K562 (cell line): ENCODE measurements at regions not wholly inside any gene's neighbourhood (a gene's known extent, or its start where the extent isn't known, plus 50 kb on each side); places are given as distances from the start of the nearest gene placed in this dataset.

Experiments used
- ATAC-seq: fragments of 200-7000 bp; cut with Tn5 transposase; 3 replicates; pipeline ENCODE4 v1.9.1; 2020; ENCODE audit warnings: moderate library complexity
- BruUV-seq: library from RNA; stranded (reverse); fragments of 400-500 nt; replicated peaks from 2 replicates; lab custom pipeline; 2021; lab: Mats Ljungman, UMichigan
- CTCF ChIA-PET: fragments of 300-600 bp; formaldehyde crosslinking; extraction: SDS; loops from one replicate; lab custom pipeline; 2021; ENCODE audit warnings: low intra/inter-chr PET ratio; lab: Yijun Ruan, JAX
- POLR2A ChIA-PET: fragments of 300-600, 350-650 bp; sonication (Branson Sonifier 250); formaldehyde crosslinking; extraction: SDS; loops from one replicate; lab custom pipeline; 2021; ENCODE audit warnings: antibody characterized with exemption, inconsistent platforms; lab: Yijun Ruan, JAX
- DNase-seq, 4 experiments: peaks; one replicate each; pipeline versions ENCODE4 v3.0.0 to v3.0.0-alpha.2; 2011 to 2018; ENCODE audit warnings: low spot score in 3 of 4, mixed read lengths in 3 of 4; ENCODE audit errors: extremely low read depth in 1 of 4
- FAIRE-seq: peaks from 2 replicates; lab custom pipeline; 2011; peaks lifted over from hg19 to GRCh38; lab: Jason Lieb, UNC
- H2AFZ ChIP-seq: 2 replicates; pipeline ENCODE4 v1.6.0; 2011; ENCODE audit warnings: low read depth, low read length, control low read depth, inconsistent platforms
- H3K27ac ChIP-seq: fragments of 200-600 bp; 3 replicates; pipeline ENCODE4 v1.8.0; 2011; ENCODE audit warnings: low read depth, mild to moderate bottlenecking, control low read depth, inconsistent platforms, low read length, moderate library complexity, mixed read lengths; ENCODE audit errors: extremely low read depth
- H3K27me3 ChIP-seq, 2 experiments: fragments of 300-600 bp in 1 of 2; 2 replicates in 1 of 2; 3 replicates in 1 of 2; pipeline versions ENCODE4 v1.6.0 to v1.8.0; 2011; ENCODE audit warnings: inconsistent platforms in 2 of 2, low read length in 2 of 2, mild to moderate bottlenecking in 1 of 2, mixed read lengths in 1 of 2, moderate library complexity in 1 of 2; ENCODE audit not compliant: control insufficient read depth in 2 of 2, insufficient read depth in 2 of 2
- H3K36me3 ChIP-seq: fragments of 300-600 bp; 3 replicates; pipeline ENCODE4 v1.8.0; 2011; ENCODE audit warnings: mild to moderate bottlenecking, low read length, inconsistent platforms; ENCODE audit not compliant: control insufficient read depth, insufficient read depth
- H3K4me1 ChIP-seq, 2 experiments: fragments of 200-600 bp in 1 of 2; replicated peaks in 1 of 2; 2 replicates in 1 of 2; 3 replicates in 1 of 2; pipeline versions ENCODE4 v1.5.1 to v1.8.0; 2011; ENCODE audit warnings: inconsistent platforms in 2 of 2, low read length in 2 of 2, mild to moderate bottlenecking in 1 of 2, mixed read lengths in 1 of 2, moderate library complexity in 1 of 2; ENCODE audit not compliant: control insufficient read depth in 2 of 2, insufficient read depth in 2 of 2
- H3K4me2 ChIP-seq: 2 replicates; pipeline ENCODE4 v1.6.1; 2011; ENCODE audit warnings: low read length, control low read depth, inconsistent platforms, mixed read lengths; ENCODE audit not compliant: insufficient read depth
- H3K4me3 ChIP-seq: fragments of 200-600 bp; sonication (generic), shearing (Covaris generic); 2 replicates; pipeline ENCODE4 v1.5.1; 2016; ENCODE audit warnings: control low read depth, inconsistent platforms
- H3K79me2 ChIP-seq: fragments of 200-600 bp; 3 replicates; pipeline ENCODE4 v1.8.0; 2011; ENCODE audit warnings: low read length, inconsistent platforms; ENCODE audit not compliant: control insufficient read depth, insufficient read depth
- H3K9ac ChIP-seq, 2 experiments: 2 replicates each; pipeline versions ENCODE4 v1.6.0 to v1.6.1; 2011; ENCODE audit warnings: low read depth in 2 of 2, low read length in 2 of 2, control low read depth in 1 of 2, inconsistent platforms in 1 of 2, mild to moderate bottlenecking in 1 of 2, mixed read lengths in 1 of 2; ENCODE audit not compliant: insufficient read depth in 1 of 2
- H3K9me1 ChIP-seq: one replicate; pipeline ENCODE4 v1.6.0; 2011; ENCODE audit warnings: inconsistent platforms, mild to moderate bottlenecking, low read length, moderate library complexity; ENCODE audit not compliant: control insufficient read depth, insufficient read depth
- H3K9me3 ChIP-seq: replicated peaks from 2 replicates; pipeline ENCODE4 v1.5.1; 2011; ENCODE audit warnings: low read depth, low read length, inconsistent platforms; ENCODE audit not compliant: control insufficient read depth, insufficient read depth
- H4K20me1 ChIP-seq: replicated peaks from 2 replicates; pipeline ENCODE4 v1.6.1; 2011; ENCODE audit warnings: low read length, inconsistent platforms, mixed read lengths; ENCODE audit not compliant: control insufficient read depth, insufficient read depth
- ARHGAP35 ChIP-seq: fragments of 450-650 bp; IDR thresholded peaks from 2 replicates; pipeline ENCODE4 v1.6.1; 2018; ENCODE audit not compliant: partially characterized antibody
- ESRRB ChIP-seq: fragments of 250-450 bp; sonication (Bioruptor Pico); IDR thresholded peaks from 2 replicates; pipeline ENCODE4 v1.5.0; 2020; ENCODE audit warnings: mild to moderate bottlenecking, moderate library complexity, borderline replicate concordance
- GMEB1 ChIP-seq: fragments of 250-450 bp; sonication (Bioruptor Pico); IDR thresholded peaks from 2 replicates; pipeline ENCODE4 v1.4.0; 2020; ENCODE audit warnings: mild to moderate bottlenecking
- TBL1XR1 ChIP-seq, 2 experiments: IDR thresholded peaks; 2 replicates each; pipeline ENCODE4 v1.6.1; 2012; ENCODE audit warnings: improper control_type of control experiment in 2 of 2, low read length in 2 of 2, mild to moderate bottlenecking in 1 of 2
- THAP12 ChIP-seq: fragments of 250-450 bp; sonication (Bioruptor Pico); IDR thresholded peaks from 2 replicates; pipeline ENCODE4 v1.9.0; 2021; ENCODE audit warnings: mild to moderate bottlenecking, inconsistent platforms
- ZNF24 ChIP-seq: fragments of 450-650 bp; IDR thresholded peaks from 2 replicates; pipeline ENCODE4 v1.6.1; 2016
- WGBS: fragments of 100-300 bp; shearing (Covaris generic); methylation state at CpG from one replicate; pipeline ENCODE4 v1.1.6; 2016; ENCODE audit warnings: low coverage, mixed read lengths; ENCODE audit not compliant: insufficient coverage; ENCODE audit errors: missing lambda C conversion rate; 5-methylcytosine and 5-hydroxymethylcytosine counted together
- in situ Hi-C: fragments of 300-500 bp; cut with MboI; formaldehyde crosslinking; loops from 4 replicates; pipeline ENCODE4 v1.15.0; 2018; ENCODE audit warnings: inconsistent platforms, mixed read lengths
- intact Hi-C: fragments of 100-400 bp; cut with micrococcal nuclease; formaldehyde crosslinking; loops from 2 replicates; pipeline ENCODE4 v1.14.2; 2022
- TF ChIP-seq, protein P1 (sequence below): fragments of 250-450 bp; sonication (Bioruptor Pico); IDR thresholded peaks from 2 replicates; pipeline ENCODE4 v1.8.0; 2022; ENCODE audit warnings: moderate library complexity, mild to moderate bottlenecking, inconsistent platforms
- TF ChIP-seq, protein P2 (sequence below): IDR thresholded peaks from 2 replicates; pipeline ENCODE4 v1.6.1; 2014; ENCODE audit warnings: antibody characterized with exemption

- TF ChIP-seq GMEB1 (CRISPR knock-in tag) = no peak
These were observed 165.6 kb downstream of the TRIM27 start (continued) for GRCh38 chr6:28758046-28758817.

DNA sequence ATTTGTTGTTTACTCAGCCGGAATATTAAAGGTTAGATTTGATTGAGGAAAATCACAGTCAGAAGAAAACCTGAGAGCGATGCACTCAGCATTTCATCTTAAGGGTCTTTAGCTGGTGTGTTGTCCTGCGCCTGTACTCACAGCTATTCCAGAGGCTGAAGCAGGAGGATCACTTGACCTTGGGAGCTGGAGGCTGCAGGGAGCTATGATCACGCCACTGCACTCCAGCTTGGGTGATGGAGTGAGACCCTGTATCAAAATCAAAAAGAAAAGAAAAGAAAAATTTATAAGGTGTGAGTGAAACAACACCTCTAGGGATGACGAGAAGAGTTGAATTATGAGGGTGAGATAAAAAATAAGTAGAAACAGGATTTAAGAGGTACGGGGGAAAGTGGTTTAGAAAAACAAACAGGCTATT, 165.0 kb downstream of the TRIM27 start:
- CTCF ChIA-PET = interaction anchor here (0.6 to 0.9 kb wide), 2 partner anchors 50 to 258 kb away, joined by 3 to 4 read pairs; no protein-coding TSS in a partner anchor
- no peak for DNase-seq
- no TSS peak for BruUV-seq
- Histone ChIP-seq H3K4me3 (peak overlapping the region; percentile 60), H3K9ac (peak overlapping the region; percentile 84 to 89; a peak in 3 of 4 replicates), H3K79me2 (no peaks in the 10 kb centered on the region), H4K20me1 (no peaks in the 10 kb centered on the region), H3K36me3 (no peaks in the 10 kb centered on the region), H2AFZ (peak overlapping the region; percentile 96), H3K4me1 (peaks cover 9 to 18% of the 10 kb centered on the region in 2 experiments; a peak in 4 of 5 replicates), H3K4me2 (peak overlapping the region; percentile 93), H3K9me1 (no peaks in the 10 kb centered on the region), H3K27me3 (no peaks in the 10 kb centered on the region), H3K9me3 (no peaks in the 10 kb centered on the region), H3K27ac (peak overlapping the region; percentile 96; the same call in 2 of the 3 replicates)
- no peak for FAIRE-seq
- intact Hi-C loops (loop anchor here (2.0 to 5.0 kb wide), 3 partner anchors 16 to 183 kb away; no protein-coding TSS in a partner anchor), in situ Hi-C loops (no loop called here)
- WGBS = 4% methylated on average over 6 of the region's 6 CpGs
- POLR2A ChIA-PET = interaction anchor here (0.6 to 4.4 kb wide), 25 partner anchors 8 to 1600 kb away, joined by 3 to 38 read pairs (median 5); no protein-coding TSS in a partner anchor
- ATAC-seq = 0 out of 3 replicates have a peak, but pooled peaks have one; percentile 5
- TF ChIP-seq ESRRB (CRISPR knock-in tag) (no peak), TBL1XR1 (IDR thresholded peaks at IDR 0.05; ENCODE audit: low read length in 2 of 2) (no peak), ZNF24 (no peak), THAP12 (CRISPR knock-in tag) (no peak), ARHGAP35 (no peak)
- TF ChIP-seq, protein P1, sequence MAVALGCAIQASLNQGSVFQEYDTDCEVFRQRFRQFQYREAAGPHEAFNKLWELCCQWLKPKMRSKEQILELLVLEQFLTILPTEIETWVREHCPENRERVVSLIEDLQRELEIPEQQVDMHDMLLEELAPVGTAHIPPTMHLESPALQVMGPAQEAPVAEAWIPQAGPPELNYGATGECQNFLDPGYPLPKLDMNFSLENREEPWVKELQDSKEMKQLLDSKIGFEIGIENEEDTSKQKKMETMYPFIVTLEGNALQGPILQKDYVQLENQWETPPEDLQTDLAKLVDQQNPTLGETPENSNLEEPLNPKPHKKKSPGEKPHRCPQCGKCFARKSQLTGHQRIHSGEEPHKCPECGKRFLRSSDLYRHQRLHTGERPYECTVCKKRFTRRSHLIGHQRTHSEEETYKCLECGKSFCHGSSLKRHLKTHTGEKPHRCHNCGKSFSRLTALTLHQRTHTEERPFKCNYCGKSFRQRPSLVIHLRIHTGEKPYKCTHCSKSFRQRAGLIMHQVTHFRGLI (CRISPR knock-in tag) = no peak
- TF ChIP-seq, protein P2, sequence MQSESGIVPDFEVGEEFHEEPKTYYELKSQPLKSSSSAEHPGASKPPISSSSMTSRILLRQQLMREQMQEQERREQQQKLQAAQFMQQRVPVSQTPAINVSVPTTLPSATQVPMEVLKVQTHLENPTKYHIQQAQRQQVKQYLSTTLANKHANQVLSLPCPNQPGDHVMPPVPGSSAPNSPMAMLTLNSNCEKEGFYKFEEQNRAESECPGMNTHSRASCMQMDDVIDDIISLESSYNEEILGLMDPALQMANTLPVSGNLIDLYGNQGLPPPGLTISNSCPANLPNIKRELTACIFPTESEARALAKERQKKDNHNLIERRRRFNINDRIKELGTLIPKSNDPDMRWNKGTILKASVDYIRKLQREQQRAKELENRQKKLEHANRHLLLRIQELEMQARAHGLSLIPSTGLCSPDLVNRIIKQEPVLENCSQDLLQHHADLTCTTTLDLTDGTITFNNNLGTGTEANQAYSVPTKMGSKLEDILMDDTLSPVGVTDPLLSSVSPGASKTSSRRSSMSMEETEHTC = no peak
